Amygdala (tissue), 56 donors: ENCODE measurements at regions not wholly inside any gene's neighbourhood (a gene's known extent, or its start where the extent isn't known, plus 50 kb on each side); places are given as distances from the start of the nearest gene placed in this dataset.
A peak's percentile ranks its signal among the peaks of the same experiment; 100 is the strongest.

Source experiments
- DNase-seq, 56 donors: peaks; one replicate each; lab custom pipeline; 2025; lab: John Stamatoyannopoulos, UW

- no peak for DNase-seq
Observed at GRCh38 chr3:153704115-153704514, 417.1 kb upstream of the ARHGEF26 start.

- DNase-seq = no peak
Observed at GRCh38 chr3:153706706-153707105, 414.5 kb upstream of the ARHGEF26 start.

- DNase-seq = no peak
Observed at GRCh38 chr3:153714016-153714415, 407.2 kb upstream of the ARHGEF26 start.

- no peak for DNase-seq
Observed at GRCh38 chr3:153714588-153715290, 406.5 kb upstream of the ARHGEF26 start.

- DNase-seq = no peak
Observed at GRCh38 chr3:153722157-153722556, 399.0 kb upstream of the ARHGEF26 start.

GRCh38 chr3:153731071-153731470 lies 390.1 kb upstream of the ARHGEF26 start:
- DNase-seq = no peak

- no peak for DNase-seq
Observed at GRCh38 chr3:153734777-153735551, 386.2 kb upstream of the ARHGEF26 start.

- no peak for DNase-seq
Observed at GRCh38 chr3:153740109-153740508, 381.1 kb upstream of the ARHGEF26 start.

GRCh38 chr3:153744889-153745288 lies 376.3 kb upstream of the ARHGEF26 start:
- DNase-seq = no peak

- no peak for DNase-seq
Observed at GRCh38 chr3:153746211-153746610, 375.0 kb upstream of the ARHGEF26 start.

- DNase-seq = no peak
Observed at GRCh38 chr3:153749070-153749610, 372.1 kb upstream of the ARHGEF26 start.

GRCh38 chr3:153752405-153753027 lies 368.7 kb upstream of the ARHGEF26 start:
- peak in 3 of 56 donors; percentile 1 to 6 (median 2) for DNase-seq

GRCh38 chr3:153753035-153753434 lies 368.2 kb upstream of the ARHGEF26 start:
- DNase-seq = no peak

- DNase-seq = no peak
Observed at GRCh38 chr3:153756816-153757215, 364.4 kb upstream of the ARHGEF26 start.

- no peak for DNase-seq
Observed at GRCh38 chr3:153757839-153758238, 363.4 kb upstream of the ARHGEF26 start.

- no peak for DNase-seq
Observed at GRCh38 chr3:153760948-153761347, 360.2 kb upstream of the ARHGEF26 start.

GRCh38 chr3:153762411-153763235 lies 358.6 kb upstream of the ARHGEF26 start:
- no peak for DNase-seq

- no peak for DNase-seq
Observed at GRCh38 chr3:153767601-153768560, 353.3 kb upstream of the ARHGEF26 start.
